ENCODE measurements at regions not wholly inside any gene's neighbourhood (a gene's known extent, or its start where the extent isn't known, plus 50 kb on each side); places are given as distances from the start of the nearest gene placed in this dataset.
"Not testable (repeated sequence)": the region's sequence is repeated elsewhere in the genome, so short reads cannot be mapped to it uniquely, and the experiment has no call there.

DNA sequence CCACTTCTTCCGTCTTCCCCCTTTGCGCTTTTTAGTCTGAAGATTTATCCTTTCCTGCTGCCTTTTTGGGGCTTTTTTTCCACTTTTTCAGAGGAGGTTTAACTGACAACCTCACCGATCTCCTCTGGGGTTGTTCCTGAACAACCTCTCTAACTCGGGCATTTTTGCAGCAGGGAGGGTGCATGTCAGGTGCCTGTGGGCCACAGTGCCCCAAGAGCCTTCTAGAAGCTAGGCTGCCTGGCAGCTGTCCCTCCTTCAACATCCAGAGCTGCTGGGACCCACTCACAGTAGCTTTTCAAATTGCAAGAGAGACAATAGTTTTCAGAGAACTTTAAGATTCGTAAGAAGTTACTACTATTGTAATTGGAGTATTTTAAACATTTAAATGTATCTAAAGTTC lies 1112.4 kb upstream of the CNTN5 start:
- no peak overlapping the region for H3K27ac Mint-ChIP-seq
- CTCF ChIA-PET, result no interaction called here

DNA sequence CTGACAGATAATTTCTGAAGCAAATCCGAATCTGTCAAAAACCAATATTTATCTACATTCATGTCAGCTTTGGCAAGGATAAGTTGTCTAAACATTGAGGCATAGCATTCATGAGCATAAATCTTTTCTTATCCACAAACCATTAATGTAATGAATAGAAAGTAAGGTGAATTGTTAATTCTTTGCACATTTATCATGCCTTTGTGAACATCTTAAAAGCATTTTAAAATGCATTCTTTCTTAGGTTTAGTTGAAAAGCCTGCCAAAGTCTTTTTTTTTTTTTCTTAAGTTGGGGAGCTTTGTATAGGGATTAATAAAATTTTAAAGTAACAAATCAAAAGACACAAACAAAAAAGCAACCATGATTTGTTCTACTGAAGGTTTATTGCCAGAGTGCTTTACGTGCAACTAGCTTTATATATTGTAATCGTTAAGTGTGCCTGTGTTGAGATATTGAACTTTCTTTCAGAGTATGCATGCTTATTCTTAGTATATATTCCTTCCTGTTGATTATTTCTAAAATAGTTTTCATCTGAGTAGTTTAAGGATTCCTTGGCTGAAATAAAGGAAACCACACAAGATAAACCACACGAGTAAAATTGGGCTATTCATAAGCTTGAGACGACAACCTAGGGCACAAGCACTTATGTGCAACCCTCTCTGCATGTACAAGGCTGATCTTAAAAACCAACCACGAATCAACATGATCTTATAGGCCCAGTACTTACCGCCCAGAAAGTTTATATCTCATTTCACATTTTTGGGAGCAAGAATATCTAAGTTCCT lies 1110.9 kb upstream of the CNTN5 start:
- Mint-ChIP-seq H3K4me1 (no peaks in the 10 kb centered on the region), H3K27me3 (no peaks in the 10 kb centered on the region), H3K9me3 (peaks cover 5% of the 10 kb centered on the region), H3K36me3 (ENCODE audit: low read depth) (no peaks in the 10 kb centered on the region), H3K27ac (no peak overlapping the region), H3K4me3 (no peak overlapping the region)
- POLR2A ChIA-PET, result no interaction called here
- CTCF ChIA-PET, result no interaction called here
- DNase-seq, result no peak

More for the DNA sequence above, 1112.4 kb upstream of the CNTN5 start:
- Mint-ChIP-seq H3K36me3 (ENCODE audit: low read depth) (no peaks in the 10 kb centered on the region), H3K4me3 (no peak overlapping the region), H3K9me3 (peaks cover 5% of the 10 kb centered on the region), H3K4me1 (no peaks in the 10 kb centered on the region), H3K27me3 (no peaks in the 10 kb centered on the region)
- DNase-seq, result no peak
- POLR2A ChIA-PET, result no interaction called here

DNA sequence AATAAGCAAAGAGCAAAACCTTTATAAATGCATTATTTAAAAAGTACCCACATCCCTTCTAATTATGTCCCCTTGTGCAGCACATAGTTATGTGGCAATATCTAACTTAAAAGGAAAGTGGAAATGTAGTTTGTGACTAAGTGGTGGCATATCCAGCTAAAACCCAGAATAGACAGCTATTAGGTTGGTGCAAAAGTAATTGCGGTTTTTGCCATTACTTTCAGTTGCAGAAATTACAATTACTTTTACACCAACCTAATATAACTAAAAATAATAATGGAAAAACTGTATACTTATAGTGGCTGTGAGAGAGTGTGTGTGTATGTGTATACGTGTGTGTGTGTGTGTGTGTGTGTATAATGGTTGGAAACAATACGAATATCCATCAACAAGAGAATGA lies 1108.1 kb upstream of the CNTN5 start:
- Mint-ChIP-seq H3K27ac (no peak overlapping the region), H3K27me3 (no peaks in the 10 kb centered on the region), H3K4me3 (no peak overlapping the region), H3K9me3 (peaks cover 4% of the 10 kb centered on the region), H3K36me3 (ENCODE audit: low read depth) (no peaks in the 10 kb centered on the region), H3K4me1 (no peaks in the 10 kb centered on the region)
- no peak for DNase-seq
- ChIA-PET CTCF (no interaction called here), POLR2A (no interaction called here)

DNA sequence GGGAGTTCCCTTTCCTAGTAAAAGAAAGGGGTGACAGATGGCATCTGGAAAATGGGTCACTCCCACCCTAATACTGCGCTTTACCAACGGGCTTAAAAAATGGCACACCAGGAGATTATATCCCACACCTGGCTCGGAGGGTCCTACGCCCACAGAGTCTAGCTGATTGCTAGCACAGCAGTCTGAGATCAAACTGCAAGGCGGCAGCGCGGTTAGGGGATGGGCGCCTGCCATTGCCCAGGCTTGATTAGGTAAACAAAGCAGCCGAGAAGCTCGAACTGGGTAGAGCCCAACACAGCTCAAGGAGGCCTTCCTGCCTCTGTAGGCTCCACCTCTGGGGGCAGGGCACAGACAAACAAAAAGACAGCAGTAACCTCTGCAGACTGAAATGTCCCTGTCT lies 1097.8 kb upstream of the CNTN5 start:
- H3K9me3 Mint-ChIP-seq, result peaks cover 20% of the 10 kb centered on the region
- CTCF ChIA-PET; DNase-seq; H3K27me3 Mint-ChIP-seq; H3K4me3 Mint-ChIP-seq; H3K4me1 Mint-ChIP-seq; POLR2A ChIA-PET; H3K27ac Mint-ChIP-seq; H3K36me3 Mint-ChIP-seq (ENCODE audit: low read depth): not testable (repeated sequence)

DNA sequence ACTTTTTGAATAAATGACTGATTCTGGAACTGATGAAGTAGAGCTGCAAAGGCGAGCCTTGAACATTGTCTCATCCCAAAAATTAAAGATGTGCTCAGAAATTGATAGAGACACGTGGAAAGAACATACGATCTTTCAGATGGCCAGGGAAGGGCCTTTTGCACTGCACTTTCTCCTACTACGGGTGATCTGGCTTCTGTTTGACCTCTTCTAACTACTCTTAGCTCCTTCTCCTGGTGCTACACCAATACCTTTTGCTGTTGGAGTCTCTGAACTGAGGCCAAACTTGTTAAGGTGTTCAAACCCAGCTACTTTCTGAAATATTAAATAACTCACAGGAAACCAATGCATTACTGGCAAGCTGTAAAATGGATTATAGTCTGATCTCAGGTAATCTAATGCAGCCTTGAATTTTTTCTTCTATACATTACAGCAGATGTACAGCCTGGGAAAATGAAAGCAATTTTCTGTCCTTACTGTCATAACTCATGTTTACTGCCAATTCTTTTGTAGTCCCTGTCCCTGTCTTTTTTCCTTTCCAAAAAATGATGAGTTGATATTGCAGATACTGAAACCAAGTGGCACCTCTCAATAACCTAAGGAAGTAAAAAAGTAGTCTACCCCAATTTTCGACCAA lies 1086.1 kb upstream of the CNTN5 start:
- no peak for DNase-seq
- Mint-ChIP-seq H3K36me3 (ENCODE audit: low read depth) (no peaks in the 10 kb centered on the region), H3K27ac (no peak overlapping the region), H3K4me1 (no peaks in the 10 kb centered on the region), H3K9me3 (peaks cover 3% of the 10 kb centered on the region), H3K4me3 (no peak overlapping the region), H3K27me3 (no peaks in the 10 kb centered on the region)
- ChIA-PET POLR2A (no interaction called here), CTCF (no interaction called here)

DNA sequence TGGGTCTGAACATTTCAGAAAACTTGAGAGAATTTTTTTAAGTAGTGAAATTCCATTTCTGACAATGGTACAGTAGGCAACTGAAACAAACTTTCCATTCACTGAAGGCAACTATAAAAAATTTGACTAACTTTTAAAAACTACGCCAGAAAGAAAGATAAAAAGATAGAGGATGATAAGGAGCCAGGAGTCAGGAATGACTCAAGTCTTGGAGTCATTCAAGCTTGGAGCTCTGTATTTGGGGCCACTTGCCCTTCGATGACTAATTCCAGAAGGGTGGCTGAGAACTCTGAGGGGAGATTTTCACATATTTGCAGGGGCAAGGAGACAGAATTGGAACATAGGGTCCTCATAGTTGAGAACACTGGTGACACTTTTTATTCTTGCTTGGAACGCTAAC lies 1083.2 kb upstream of the CNTN5 start:
- Mint-ChIP-seq H3K36me3 (ENCODE audit: low read depth) (no peaks in the 10 kb centered on the region), H3K27me3 (no peaks in the 10 kb centered on the region), H3K27ac (no peak overlapping the region), H3K4me3 (no peak overlapping the region), H3K4me1 (no peaks in the 10 kb centered on the region), H3K9me3 (peaks cover 3% of the 10 kb centered on the region)
- POLR2A ChIA-PET, result no interaction called here
- no peak for DNase-seq
- CTCF ChIA-PET, result no interaction called here

DNA sequence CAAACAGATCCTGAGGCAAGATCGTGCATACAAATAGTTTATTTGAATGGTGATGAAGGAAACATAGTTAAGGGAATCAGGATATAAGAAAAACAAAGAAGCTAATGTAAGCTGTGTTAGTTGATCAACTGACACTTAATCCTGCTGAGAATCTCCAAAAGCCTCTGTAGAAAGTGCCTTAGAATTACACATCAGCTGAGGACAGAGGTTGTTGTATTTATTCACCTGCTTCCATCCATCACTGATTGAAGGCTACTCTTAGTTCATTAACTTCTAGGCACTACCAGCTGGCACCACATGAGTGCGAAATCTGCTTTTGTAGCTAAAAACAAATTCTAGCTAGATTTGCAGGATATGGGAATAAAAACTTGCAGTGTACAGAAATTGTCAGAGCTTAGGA lies 1082.0 kb upstream of the CNTN5 start:
- CTCF ChIA-PET, result no interaction called here
- no peak overlapping the region for H3K27ac Mint-ChIP-seq

DNA sequence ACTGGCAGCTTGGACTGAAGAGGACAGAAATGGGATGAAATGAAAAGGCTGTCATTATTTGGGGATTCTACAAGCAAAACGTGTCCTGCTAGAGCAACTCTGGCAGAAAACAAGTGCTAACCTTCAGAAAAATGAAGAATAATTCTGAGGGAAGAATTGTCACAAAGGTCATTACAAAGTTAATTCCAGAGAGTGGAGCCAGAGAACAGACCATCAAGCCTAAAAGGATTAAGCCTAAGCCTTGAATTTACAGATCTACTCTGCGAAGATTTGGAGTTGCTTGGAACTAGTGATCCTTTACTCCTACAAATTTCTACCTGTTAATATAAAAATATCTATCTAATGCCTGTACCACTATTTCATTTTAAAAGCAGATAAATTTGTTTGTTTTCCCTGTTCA lies 1077.3 kb upstream of the CNTN5 start:
- H3K27me3 Mint-ChIP-seq, result no peaks in the 10 kb centered on the region
- H3K36me3 Mint-ChIP-seq (ENCODE audit: low read depth), result no peaks in the 10 kb centered on the region
- no peak overlapping the region for H3K4me3 Mint-ChIP-seq
- no peaks in the 10 kb centered on the region for H3K4me1 Mint-ChIP-seq
- CTCF ChIA-PET, result no interaction called here
- H3K27ac Mint-ChIP-seq, result no peak overlapping the region
- POLR2A ChIA-PET, result no interaction called here
- DNase-seq, result no peak
- H3K9me3 Mint-ChIP-seq, result peaks cover 6% of the 10 kb centered on the region

More for the DNA sequence above, 1082.0 kb upstream of the CNTN5 start:
- no peaks in the 10 kb centered on the region for H3K36me3 Mint-ChIP-seq (ENCODE audit: low read depth)
- no peaks in the 10 kb centered on the region for H3K27me3 Mint-ChIP-seq
- H3K4me1 Mint-ChIP-seq, result no peaks in the 10 kb centered on the region
- H3K9me3 Mint-ChIP-seq, result peaks cover 3% of the 10 kb centered on the region
- H3K4me3 Mint-ChIP-seq, result no peak overlapping the region
- POLR2A ChIA-PET, result no interaction called here
- DNase-seq, result no peak

DNA sequence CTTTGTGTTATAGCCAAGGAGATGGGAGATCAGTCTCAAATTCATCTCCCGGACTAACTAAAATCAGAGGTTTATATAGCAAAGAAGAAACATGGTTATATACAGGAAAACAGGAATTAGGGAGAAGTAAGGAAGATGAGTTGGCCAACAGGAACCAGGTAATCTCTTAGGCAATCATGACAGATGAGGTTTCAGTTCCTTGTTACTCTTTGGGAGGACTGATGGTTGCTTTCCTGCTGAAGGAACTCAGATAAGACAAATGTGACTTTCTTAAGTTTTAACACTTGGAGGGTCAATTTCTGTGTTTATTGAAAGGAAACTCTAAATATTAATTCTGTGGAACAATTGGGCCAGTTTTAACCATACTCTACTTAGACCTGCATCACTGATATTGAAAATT lies 1072.0 kb upstream of the CNTN5 start:
- CTCF ChIA-PET, result no interaction called here
- no peaks in the 10 kb centered on the region for H3K4me1 Mint-ChIP-seq
- no peak for DNase-seq
- no peak overlapping the region for H3K27ac Mint-ChIP-seq
- H3K27me3 Mint-ChIP-seq, result no peaks in the 10 kb centered on the region
- H3K9me3 Mint-ChIP-seq, result peaks cover 9% of the 10 kb centered on the region
- no peaks in the 10 kb centered on the region for H3K36me3 Mint-ChIP-seq (ENCODE audit: low read depth)
- POLR2A ChIA-PET, result no interaction called here
- no peak overlapping the region for H3K4me3 Mint-ChIP-seq

DNA sequence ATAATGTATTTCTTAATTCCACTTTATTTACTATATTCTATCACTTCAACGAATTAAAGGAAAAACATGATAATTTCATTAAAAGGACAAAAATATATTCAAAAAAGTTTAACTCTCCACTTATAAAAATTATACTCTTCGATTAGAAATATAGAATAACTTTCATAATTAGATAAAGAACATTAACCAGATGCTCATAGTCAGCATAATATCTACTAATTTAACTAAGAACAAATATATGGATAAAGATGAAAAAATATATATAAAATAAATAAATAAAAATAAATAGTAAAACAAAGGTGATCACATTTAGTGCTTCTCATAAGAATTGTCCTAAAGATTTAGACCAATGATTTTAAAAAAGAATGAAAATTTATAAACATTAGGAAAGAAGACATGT lies 1065.2 kb upstream of the CNTN5 start:
- no peak for DNase-seq
- H3K9me3 Mint-ChIP-seq, result peaks cover 6% of the 10 kb centered on the region
- H3K4me3 Mint-ChIP-seq, result no peak overlapping the region
- H3K4me1 Mint-ChIP-seq, result no peaks in the 10 kb centered on the region
- no peaks in the 10 kb centered on the region for H3K36me3 Mint-ChIP-seq (ENCODE audit: low read depth)
- ChIA-PET CTCF (no interaction called here), POLR2A (no interaction called here)
- no peak overlapping the region for H3K27ac Mint-ChIP-seq
- no peaks in the 10 kb centered on the region for H3K27me3 Mint-ChIP-seq

DNA sequence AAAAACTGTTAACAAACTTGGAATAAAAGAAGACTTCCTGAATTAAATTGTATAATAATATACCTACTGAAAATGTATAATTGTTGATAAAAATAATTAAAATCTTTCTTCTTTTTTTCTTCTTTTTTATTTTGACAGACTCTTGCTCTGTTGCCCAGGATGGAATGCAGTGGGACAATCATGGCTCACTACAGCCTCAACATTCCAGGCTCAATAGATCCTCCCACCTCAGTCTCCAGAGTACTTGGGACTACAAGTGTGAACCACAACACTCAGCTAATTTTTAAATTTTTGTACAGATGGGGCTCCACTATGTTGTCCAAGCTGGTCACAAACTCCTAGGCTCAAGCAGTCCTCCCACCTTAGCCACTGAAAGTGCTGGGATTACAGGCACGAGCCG lies 1063.8 kb upstream of the CNTN5 start:
- no peak for DNase-seq
- Mint-ChIP-seq H3K9me3 (no peaks in the 10 kb centered on the region), H3K27ac (no peak overlapping the region), H3K27me3 (no peaks in the 10 kb centered on the region), H3K36me3 (ENCODE audit: low read depth) (no peaks in the 10 kb centered on the region), H3K4me1 (no peaks in the 10 kb centered on the region), H3K4me3 (no peak overlapping the region)
- POLR2A ChIA-PET, result no interaction called here
- CTCF ChIA-PET, result no interaction called here

DNA sequence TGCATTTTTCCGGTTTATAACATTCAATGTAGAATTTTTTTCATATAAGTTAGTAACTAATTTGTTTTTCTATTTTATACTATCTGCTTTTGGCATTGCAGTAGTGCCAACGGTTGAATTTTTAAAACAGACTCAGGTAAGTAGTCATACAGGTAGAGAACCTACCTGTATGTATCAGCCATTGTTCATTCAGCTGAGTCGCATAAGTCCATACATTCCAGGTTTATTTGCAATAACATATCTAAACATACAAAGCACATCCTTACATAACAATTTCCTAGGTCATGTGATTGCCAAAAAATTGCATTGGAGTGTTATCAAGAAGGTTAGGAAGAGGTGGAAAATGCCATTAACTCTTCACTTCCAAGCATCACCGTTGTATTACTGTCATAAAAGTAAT lies 1059.3 kb upstream of the CNTN5 start:
- ChIA-PET POLR2A (no interaction called here), CTCF (no interaction called here)
- DNase-seq, result no peak
- H3K36me3 Mint-ChIP-seq (ENCODE audit: low read depth), result no peaks in the 10 kb centered on the region
- H3K4me1 Mint-ChIP-seq, result no peaks in the 10 kb centered on the region
- peaks cover 6% of the 10 kb centered on the region for H3K9me3 Mint-ChIP-seq
- H3K4me3 Mint-ChIP-seq, result no peak overlapping the region
- no peaks in the 10 kb centered on the region for H3K27me3 Mint-ChIP-seq
- H3K27ac Mint-ChIP-seq, result no peak overlapping the region

DNA sequence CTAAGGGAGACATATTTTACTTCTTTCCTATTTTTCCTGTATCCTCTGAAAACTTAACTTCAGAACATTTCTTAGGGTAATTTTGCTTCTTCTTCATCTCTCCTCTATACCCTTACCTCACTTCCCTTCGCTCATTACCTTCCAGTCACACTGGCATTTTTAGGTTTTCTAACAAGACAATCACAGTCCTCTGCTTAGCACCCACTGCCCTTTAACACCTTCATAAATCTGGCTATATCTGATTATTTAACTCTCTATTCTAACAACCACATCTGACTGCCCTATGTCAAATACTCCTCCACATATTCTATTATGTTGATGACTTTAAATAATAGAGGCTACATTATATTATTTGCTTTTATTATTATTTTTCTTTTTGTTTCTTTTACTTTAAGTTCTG lies 1058.0 kb upstream of the CNTN5 start:
- ChIA-PET POLR2A (no interaction called here), CTCF (no interaction called here)
- Mint-ChIP-seq H3K27me3 (no peaks in the 10 kb centered on the region), H3K27ac (no peak overlapping the region), H3K36me3 (ENCODE audit: low read depth) (no peaks in the 10 kb centered on the region), H3K4me1 (no peaks in the 10 kb centered on the region), H3K4me3 (no peak overlapping the region), H3K9me3 (peaks cover 6% of the 10 kb centered on the region)
- no peak for DNase-seq

DNA sequence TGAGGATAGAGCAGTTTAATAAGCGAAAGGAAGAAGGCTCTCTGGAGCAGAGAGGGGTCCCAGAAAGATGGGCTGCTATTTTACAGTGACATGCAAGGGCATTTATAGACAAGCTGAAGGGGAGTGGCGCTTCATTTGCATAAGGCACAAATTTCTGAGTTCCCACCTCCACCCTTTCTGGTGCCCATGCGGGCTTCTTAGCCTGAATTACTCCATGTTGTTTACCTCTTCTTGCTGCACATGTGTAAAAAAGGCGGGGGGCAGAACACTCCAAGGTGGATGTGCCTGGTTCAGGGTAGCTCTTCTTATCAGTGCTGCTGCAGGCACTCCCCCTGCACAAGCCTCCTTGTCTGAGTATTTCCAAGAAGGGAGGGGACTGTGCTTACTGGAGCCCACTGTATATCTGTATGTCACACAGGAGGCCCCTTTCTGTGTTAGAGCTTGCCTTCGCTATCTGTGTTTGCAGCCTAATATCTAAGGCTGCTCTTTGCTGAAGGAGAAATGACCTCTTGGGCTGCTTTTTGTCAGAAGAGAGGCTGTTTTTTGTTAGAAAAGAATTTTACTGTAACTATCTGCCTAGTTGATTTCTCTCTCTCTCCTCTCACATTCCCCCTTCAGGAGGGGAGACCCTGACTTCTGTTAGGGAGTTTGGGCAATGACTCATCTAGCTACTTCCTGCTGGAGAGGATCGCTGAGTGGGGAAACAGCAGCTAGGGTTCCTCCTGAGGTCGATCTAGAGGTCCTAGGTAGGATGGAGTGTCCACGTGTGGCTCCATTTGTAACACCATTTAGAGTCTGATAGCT lies 1057.0 kb upstream of the CNTN5 start:
- DNase-seq, result no peak
- CTCF ChIA-PET, result no interaction called here
- no peaks in the 10 kb centered on the region for H3K27me3 Mint-ChIP-seq
- H3K9me3 Mint-ChIP-seq, result peaks cover 6% of the 10 kb centered on the region
- no peak overlapping the region for H3K4me3 Mint-ChIP-seq
- H3K36me3 Mint-ChIP-seq (ENCODE audit: low read depth), result no peaks in the 10 kb centered on the region
- POLR2A ChIA-PET, result no interaction called here
- H3K4me1 Mint-ChIP-seq, result no peaks in the 10 kb centered on the region
- H3K27ac Mint-ChIP-seq, result no peak overlapping the region

All from activated CD4-positive, alpha-beta memory T cell treated with anti-CD3 and anti-CD28 coated beads, Interleukin-2, amount 10 ng/mL, durations not matched to agents 7 days and 5 days (primary cell).